ENCODE measurements at regions not wholly inside any gene's neighbourhood (a gene's known extent, or its start where the extent isn't known, plus 50 kb on each side); places are given as distances from the start of the nearest gene placed in this dataset.
"Not testable (repeated sequence)": the region's sequence is repeated elsewhere in the genome, so short reads cannot be mapped to it uniquely, and the experiment has no call there.

DNA sequence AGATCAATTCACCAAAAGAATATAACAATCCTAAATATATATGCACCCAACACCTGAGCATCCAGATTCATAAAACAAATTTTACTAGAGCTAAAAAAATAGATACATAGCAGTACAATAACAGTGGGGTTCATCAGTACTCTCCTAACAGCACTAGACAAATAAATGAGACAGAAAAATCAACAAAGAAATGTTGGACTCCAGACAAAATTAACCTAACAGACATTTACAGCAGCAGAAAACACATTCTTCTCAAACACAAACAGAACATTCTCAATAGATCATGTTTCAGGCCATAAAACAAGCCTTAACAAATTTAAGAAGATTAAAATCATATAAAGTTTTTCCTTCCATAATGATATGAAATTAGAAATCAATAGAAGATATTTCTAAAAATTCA, 124.8 kb upstream of the NECTIN3 start:
- TF ChIP-seq, protein P1, sequence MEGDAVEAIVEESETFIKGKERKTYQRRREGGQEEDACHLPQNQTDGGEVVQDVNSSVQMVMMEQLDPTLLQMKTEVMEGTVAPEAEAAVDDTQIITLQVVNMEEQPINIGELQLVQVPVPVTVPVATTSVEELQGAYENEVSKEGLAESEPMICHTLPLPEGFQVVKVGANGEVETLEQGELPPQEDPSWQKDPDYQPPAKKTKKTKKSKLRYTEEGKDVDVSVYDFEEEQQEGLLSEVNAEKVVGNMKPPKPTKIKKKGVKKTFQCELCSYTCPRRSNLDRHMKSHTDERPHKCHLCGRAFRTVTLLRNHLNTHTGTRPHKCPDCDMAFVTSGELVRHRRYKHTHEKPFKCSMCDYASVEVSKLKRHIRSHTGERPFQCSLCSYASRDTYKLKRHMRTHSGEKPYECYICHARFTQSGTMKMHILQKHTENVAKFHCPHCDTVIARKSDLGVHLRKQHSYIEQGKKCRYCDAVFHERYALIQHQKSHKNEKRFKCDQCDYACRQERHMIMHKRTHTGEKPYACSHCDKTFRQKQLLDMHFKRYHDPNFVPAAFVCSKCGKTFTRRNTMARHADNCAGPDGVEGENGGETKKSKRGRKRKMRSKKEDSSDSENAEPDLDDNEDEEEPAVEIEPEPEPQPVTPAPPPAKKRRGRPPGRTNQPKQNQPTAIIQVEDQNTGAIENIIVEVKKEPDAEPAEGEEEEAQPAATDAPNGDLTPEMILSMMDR (IDR thresholded peaks at IDR 0.05; ENCODE audit: low read depth, low read length), result no peak
- in situ Hi-C loops (cut with HindIII; ENCODE audit: low sequenced_read_pairs), result no loop called here
- DNase-seq (ENCODE audit: low read depth, low spot score), result peak; percentile 52
- H3K4me3 ChIP-seq (ENCODE audit: low read depth, low read length), result no peak overlapping the region

DNA sequence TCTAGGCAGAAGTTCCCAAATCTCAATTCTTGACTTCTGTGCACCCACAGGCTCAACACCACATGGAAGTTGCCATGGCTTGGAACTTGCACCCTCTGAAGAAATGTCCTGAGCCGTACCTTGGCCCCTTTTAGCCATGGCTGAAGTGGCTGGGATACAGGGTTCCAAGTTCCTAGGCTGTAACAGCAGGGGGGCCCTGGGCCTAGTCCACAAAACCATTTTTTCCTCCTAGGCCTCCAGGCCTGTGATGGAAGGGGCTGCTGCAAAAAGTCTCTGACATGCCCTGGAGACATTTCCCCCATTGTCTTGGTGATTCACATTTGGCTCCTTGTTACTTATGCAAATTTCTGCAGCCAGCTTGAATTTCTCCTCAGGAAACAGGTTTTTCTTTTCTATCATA, 122.4 kb upstream of the NECTIN3 start:
- in situ Hi-C loops (cut with HindIII; ENCODE audit: low sequenced_read_pairs); H3K4me3 ChIP-seq (ENCODE audit: low read depth, low read length); DNase-seq (ENCODE audit: low read depth, low spot score): not testable (repeated sequence)

DNA sequence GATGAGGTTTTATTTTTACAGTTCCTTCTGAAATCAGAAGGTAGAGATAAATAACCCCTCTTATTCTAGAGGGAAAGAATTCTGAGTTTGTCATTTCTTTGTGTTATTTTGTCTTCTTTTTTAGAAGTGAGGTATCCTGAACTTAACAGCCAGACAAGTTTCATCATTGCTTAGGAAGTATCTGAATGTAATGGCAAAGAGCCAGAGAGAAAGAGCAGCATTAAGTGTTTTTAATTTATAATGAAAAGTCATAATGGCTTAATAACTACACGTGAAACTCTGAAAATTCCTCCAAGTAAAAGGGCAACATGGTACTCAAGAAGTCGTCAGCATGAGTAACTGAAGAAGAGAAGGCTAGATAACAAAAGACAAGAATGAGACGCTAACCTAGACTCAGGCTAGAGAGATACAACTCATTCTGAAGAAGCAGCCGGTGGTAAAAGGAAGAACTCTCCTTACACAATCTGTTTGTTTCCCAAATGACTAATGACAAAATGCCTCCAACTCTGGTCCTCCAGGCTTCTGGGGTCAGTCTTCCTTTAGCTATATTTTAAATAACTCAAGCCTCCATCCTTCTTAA, 116.2 kb upstream of the NECTIN3 start:
- TF ChIP-seq, protein P1 (IDR thresholded peaks at IDR 0.05; ENCODE audit: low read depth, low read length), result no peak
- peak; percentile 49 for DNase-seq (ENCODE audit: low read depth, low spot score)
- H3K4me3 ChIP-seq (ENCODE audit: low read depth, low read length), result no peak overlapping the region
- in situ Hi-C loops (cut with HindIII; ENCODE audit: low sequenced_read_pairs), result no loop called here

DNA sequence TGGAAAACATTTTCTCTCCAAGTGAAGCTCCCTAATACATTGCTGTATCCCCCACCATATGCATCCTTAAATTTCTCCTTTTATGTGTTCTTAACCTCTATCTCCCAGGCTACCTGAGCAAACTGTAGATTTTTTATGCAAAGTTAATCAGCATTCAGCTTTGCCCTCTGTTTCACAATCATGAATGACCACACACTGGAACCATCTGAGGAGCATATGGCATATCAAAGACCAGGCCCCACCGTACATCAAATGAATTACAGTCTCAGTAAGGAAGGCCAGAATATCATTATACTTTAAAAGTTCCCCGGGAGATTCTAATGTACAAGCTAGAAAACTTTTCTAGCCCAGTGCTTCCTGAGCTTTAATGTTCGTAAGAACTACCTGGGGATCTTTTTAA, 115.5 kb upstream of the NECTIN3 start:
- no peak overlapping the region for H3K4me3 ChIP-seq (ENCODE audit: low read depth, low read length)
- no peak for DNase-seq (ENCODE audit: low read depth, low spot score)
- TF ChIP-seq, protein P1 (IDR thresholded peaks at IDR 0.05; ENCODE audit: low read depth, low read length), result no peak
- in situ Hi-C loops (cut with HindIII; ENCODE audit: low sequenced_read_pairs), result no loop called here

DNA sequence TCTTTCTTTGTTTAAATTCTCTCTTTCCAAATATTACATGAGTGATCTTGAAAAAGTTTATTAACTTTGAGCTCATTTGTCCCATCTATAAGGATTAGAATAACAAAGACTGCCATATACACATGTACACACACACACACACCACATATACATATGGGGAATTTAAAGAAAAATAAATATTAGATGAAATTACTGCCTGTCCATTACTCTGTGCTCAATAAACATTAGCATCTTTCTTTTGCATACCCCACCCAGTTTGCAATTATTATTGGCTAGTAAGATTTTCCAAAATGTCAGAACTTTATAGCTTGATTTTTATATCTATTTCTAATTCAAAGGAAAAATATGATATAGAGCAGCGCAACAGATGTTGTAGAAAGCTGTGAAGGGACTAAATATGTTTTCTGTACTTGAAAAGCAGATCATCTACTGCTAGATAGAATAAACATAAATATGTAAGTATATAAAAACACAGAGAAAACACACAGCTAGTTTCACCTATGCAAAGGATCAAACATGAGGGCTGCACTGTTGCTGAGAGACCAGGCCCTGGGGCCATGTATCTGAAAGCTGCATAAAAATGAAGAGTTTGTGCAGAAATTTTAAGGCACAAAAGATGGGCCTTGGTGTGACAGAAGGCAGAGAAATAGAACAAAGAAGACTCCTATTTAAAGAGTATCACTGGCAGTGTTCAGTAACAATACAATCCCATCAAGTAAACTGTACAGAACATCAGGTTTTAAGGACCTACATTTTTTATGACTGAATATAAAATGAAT, 114.2 kb upstream of the NECTIN3 start:
- in situ Hi-C loops (cut with HindIII; ENCODE audit: low sequenced_read_pairs), result no loop called here
- no peak for DNase-seq (ENCODE audit: low read depth, low spot score)
- TF ChIP-seq, protein P1 (IDR thresholded peaks at IDR 0.05; ENCODE audit: low read depth, low read length), result no peak
- no peak overlapping the region for H3K4me3 ChIP-seq (ENCODE audit: low read depth, low read length)

DNA sequence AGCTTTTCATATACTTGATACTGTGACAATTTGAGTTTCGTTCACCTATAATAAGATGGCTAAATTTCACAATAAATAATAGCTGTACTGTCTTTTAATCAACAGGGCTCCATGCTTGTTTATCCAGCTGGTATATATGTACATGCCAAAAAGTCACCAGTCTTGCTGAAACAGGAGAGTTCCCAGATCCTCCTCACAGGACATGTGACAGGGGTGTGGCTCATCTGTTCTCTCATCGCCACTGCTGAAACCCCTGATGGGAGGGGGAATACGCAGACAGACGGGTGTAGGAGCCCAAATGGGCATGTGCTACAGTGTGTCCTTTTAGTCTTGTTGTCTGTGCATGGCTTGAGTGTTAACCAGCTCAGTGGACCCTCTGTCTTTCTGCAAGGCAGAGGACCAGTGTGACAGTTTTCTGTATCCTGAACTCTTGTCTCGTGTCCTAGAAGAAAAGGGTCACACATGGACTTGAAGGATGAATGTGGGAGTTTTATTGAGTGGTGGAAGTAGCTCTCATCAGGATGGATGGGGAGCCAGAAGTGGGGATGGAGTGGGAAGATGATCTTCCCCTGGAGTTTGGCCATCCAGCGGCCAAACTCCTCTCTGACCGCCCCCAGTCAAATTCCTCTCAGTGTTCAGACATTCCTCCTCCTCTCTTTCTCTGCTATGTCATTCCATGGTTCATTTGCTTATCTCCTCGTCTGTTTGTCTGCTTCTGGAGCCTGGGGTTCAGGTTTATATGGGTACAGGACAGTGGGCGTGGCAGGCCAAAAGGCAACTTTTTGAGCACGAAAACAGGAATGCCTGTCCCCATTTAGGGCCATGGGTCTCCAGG, 113.1 kb upstream of the NECTIN3 start:
- DNase-seq (ENCODE audit: low read depth, low spot score), result no peak
- H3K4me3 ChIP-seq (ENCODE audit: low read depth, low read length), result no peak overlapping the region
- TF ChIP-seq, protein P1 (IDR thresholded peaks at IDR 0.05; ENCODE audit: low read depth, low read length), result no peak
- in situ Hi-C loops (cut with HindIII; ENCODE audit: low sequenced_read_pairs), result no loop called here
